DOHH2 (cell line): ENCODE measurements at regions not wholly inside any gene's neighbourhood (a gene's known extent, or its start where the extent isn't known, plus 50 kb on each side); places are given as distances from the start of the nearest gene placed in this dataset.

Source experiments
- EZH2phosphoT487 ChIP-seq: fragments of 200-600 bp; sonication (generic); IDR thresholded peaks from 2 replicates; pipeline ENCODE4 v1.6.1; 2017; ENCODE audit warnings: borderline replicate concordance, mild to moderate bottlenecking, antibody characterized with exemption, low read length, moderate library complexity, mixed read lengths
- TF ChIP-seq, protein P1 (sequence below): fragments of 200-600 bp; sonication (generic); IDR thresholded peaks from one replicate; pipeline ENCODE4 v1.5.1; 2014; ENCODE audit warnings: antibody characterized with exemption, mild to moderate bottlenecking, low read depth, low read length; ENCODE audit not compliant: poor library complexity, severe bottlenecking

DNA sequence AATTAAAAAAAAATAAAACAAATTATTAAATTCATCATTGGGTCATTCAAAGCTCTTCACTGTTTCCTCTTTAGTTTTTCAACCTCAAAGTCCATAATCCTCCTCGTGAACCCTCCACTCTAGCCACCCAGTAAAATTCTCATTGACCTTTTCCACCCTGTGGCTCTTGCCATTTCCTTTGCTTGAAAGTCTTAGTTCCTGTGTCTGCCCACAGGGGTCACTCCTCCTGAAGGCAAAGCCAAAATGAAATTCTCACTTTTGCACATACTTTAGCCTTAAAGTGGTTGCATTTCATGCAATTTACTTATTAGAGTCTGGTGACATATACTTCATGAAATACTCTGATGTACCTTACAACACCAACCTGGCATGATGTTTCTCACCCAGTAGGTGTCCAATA is 263.7 kb downstream of the BMP2 start:
- TF ChIP-seq, protein P1, sequence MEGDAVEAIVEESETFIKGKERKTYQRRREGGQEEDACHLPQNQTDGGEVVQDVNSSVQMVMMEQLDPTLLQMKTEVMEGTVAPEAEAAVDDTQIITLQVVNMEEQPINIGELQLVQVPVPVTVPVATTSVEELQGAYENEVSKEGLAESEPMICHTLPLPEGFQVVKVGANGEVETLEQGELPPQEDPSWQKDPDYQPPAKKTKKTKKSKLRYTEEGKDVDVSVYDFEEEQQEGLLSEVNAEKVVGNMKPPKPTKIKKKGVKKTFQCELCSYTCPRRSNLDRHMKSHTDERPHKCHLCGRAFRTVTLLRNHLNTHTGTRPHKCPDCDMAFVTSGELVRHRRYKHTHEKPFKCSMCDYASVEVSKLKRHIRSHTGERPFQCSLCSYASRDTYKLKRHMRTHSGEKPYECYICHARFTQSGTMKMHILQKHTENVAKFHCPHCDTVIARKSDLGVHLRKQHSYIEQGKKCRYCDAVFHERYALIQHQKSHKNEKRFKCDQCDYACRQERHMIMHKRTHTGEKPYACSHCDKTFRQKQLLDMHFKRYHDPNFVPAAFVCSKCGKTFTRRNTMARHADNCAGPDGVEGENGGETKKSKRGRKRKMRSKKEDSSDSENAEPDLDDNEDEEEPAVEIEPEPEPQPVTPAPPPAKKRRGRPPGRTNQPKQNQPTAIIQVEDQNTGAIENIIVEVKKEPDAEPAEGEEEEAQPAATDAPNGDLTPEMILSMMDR: peak; percentile 19
- no peak for TF ChIP-seq EZH2phosphoT487
